Islet precursor cell (in vitro differentiated cells): ENCODE measurements at regions not wholly inside any gene's neighbourhood (a gene's known extent, or its start where the extent isn't known, plus 50 kb on each side); places are given as distances from the start of the nearest gene placed in this dataset.
"Not testable (repeated sequence)": the region's sequence is repeated elsewhere in the genome, so short reads cannot be mapped to it uniquely, and the experiment has no call there.

Experiments
- DNase-seq: peaks from one replicate; pipeline ENCODE4 v3.0.0-alpha.2; 2018

DNA sequence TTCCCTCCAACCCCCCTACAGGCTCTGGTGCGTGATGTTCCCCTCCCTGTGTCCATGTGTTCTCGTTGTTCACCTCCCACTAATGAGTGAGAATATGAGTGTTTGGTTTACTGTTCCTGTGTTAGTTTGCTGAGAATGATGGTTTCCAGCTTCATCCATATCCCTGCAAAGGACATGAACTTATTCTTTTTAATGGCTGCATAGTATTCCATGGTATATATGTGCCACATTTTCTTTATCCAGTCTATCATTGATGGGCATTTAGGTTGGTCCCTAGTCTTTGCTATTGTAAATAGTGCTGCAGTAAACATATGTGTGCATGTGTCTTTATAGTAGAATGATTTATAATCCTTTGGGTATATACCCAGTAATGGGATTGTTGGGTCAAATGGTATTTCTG, 175.5 kb upstream of the DTNA start:
- not testable (repeated sequence) for DNase-seq

DNA sequence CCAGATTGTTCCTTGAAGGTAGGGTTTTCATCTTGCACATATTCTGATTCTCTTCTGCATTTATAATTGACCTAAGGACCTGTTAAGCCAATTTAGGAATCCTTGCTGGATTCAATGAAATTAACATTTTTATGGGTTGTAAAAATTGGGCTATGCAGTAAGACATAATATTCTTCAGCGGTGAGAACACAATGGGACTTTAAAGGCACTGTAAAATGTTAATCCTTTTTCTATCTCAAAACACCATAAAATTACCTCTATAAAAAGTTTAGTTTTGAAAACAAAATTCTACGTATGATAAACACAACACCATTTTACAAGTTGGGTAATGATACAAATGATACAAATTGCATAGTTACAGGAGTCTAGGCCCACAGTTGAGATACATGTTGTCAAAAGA, 169.2 kb upstream of the DTNA start:
- no peak for DNase-seq

DNA sequence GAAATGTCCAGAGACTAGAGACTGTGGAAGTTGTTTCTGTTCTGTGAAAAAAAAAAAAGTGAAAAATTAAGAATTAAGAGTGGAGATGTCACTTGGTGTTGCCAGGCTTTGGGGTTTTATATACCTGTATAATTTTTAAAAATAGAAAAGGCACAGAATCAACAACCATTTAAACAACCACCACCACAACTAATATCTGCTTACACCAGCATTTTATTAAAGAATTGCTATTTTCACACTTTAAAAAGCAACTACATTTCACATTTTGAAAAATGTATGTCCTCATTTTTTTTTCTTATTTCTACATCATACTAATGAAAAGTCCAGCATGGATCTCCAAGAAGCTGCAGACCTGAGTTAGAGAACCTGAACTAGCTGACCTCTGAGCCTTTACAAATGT, 167.5 kb upstream of the DTNA start:
- DNase-seq = no peak

DNA sequence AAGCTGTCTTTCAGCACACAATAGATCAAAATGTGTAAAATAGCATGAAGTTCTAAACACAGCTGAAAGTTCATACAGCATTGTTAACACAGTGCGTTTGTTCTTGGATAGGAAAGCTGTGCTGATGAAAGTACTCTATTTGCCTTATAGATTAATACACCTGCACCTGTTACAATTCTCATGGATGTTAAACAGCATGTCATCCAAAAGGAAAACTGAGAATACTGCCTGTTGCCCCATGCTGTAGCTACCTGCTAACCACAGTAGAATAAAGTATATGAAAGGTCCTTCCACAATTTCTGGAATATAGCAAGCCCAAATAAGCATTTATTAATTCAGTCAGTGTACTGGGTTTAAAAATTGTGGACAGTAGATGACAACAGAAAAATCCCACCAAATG, 166.7 kb upstream of the DTNA start:
- no peak for DNase-seq

DNA sequence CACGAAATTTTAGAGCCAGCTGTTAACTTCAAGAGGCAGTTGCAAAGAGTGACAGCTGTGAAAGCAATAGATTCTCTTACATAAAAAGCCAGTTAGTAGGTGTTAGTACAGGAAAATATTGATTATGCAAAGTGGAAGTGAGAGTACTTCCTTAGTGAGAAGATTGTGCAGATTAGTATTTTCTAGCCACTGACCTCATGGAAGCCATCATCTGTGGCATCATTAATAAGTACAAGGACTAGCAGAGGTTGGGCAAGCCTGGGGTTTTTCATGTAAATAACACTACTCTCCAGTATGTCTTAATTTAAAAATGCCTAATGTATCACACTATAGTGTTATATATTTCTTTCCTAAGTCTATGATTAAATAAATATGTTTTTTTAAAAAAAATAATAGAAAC, 166.2 kb upstream of the DTNA start:
- no peak for DNase-seq

DNA sequence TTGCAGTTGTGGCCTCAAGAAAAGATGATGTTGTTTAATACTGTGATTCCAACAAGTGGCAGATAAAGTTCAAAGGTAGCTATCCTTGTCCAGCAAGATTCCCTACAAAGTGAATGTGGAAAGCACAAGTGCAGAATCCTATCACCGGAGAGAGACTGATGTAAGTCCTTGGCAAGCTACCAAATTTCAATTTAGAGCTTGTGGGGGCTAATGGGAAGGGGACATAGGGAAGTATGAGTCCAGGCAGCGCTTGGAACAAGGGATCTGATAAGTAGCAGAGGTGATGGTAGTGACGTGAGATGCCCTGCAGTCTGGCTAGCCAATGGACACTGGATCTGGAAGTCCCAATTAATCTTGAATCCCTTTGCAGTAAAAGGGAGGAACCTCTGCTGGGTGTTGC, 165.2 kb upstream of the DTNA start:
- DNase-seq = no peak

DNA sequence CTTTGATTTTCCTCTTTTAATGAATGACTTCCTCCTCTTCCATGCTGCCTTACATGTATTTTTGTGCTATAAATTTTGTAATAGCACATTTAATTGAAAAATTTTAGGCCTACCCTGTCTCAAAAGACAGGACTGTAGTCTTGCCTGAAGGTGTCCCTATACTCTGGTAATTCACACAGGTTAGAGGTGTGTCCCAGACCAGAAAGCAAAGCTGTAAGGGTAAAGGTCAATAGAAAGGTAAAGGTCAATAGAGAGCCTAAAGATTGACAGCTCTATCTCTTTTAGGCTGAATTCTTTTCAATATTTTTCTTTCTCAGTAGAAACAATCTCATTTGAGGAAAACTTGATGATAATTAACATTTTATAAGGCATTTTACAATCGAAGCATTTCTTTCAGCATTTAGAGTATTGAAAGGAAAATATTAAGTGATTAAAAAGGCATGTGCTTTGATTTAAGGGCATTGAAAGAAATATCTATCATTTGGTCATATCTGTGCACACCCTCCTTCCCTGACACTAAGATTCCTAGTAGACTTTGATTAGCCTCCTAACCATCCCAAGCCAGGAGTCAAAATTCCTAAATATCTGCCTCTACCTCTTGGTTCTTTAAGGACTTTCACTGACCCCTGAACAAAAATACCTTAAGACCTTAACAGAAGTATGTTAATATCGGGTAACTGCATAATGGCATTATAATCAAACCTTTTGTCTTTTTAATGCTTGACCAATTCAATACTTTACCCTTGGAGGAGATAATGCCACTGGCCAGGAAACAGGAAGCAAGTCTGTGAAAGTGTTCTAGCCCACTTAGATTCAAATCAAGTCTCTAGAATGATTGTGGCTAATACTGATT, 161.8 kb upstream of the DTNA start:
- no peak for DNase-seq

DNA sequence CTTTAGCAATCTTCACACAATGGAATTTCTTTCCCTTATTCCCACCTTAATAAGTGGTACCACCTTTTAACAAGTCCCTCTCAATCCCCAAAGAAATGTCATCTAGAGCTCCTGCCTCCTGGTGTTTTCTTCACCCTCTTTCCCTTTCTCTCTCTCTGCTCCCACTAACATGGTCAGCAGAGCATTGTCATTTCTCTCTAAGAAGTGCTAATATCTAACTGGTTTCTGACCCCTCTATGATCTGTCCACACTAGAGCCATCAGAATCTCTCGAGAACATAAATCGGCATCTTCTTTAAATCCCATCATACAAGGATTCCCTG, 161.2 kb upstream of the DTNA start:
- no peak for DNase-seq

DNA sequence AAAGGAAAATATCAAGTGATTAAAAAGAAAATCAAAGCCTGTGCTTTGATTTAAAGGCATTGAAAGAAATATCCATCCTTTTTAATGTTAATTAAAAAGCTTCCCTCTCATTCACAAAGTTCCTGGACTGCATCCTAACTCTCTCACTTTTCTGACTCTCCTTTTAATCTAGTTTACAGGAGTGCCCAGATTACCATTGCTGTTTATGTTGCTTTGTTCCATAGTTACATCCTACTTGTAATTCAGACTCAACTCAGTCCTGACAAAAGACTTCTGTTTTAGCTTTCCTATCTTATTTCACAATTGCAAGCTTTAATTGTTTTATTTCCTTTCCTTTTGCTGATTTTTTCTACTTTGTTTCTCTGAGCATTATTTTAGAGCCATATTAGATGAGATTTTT, 160.7 kb upstream of the DTNA start:
- DNase-seq = no peak

DNA sequence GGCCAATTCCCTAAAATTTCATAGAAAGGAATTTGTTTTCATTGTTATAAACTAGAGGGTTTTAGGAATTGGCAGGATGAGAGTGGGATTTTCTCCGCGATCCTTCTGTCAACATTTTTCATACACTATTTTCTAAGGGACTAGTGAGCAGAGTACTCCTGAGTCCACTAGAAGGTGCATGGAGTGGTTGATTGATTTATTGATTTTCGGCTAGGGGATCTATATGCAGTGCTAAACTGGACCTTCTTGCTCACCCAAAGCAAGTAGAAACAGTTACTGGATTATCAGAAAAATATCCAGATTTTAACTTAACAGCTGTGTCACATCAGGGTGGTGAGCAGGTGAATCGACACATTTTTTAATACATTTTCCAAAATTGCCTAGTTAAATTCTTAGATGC, 159.9 kb upstream of the DTNA start:
- DNase-seq = no peak

DNA sequence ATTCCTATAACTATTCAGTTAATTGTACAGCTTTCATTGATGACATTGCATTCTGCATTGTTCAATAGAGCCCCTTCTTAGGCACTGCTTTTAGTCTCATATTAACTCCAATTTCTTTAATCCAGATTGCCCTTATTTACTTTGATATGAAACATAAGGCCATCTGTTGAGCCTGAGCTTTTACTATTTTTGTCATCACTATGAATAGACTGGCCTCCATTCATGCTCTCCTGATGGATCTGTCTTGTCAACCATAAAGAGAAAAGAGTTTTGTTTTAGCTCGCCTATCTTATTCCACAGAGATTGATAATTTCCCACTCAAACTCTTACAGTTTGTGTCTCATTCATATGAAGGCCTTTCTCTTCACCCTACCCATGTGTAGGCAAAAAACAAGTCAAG, 159.2 kb upstream of the DTNA start:
- DNase-seq = no peak

DNA sequence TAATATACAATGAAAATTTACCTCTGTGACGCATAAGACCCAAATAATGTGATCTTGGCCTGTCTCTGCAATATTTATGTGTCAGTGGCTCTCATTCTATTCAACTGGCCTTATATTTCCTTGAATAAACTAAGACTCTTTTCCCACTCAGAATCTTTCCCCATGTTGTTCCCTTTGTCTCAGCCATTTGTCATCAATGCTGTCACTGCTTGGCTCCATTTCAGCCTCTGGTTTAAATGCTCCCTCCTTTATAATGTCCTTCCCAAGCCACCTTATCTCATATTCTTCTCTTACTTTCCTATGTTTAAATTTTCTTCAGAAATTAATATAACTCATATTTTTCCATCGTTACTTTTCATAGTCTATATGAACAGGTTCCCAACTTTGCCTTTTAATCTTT, 158.3 kb upstream of the DTNA start:
- DNase-seq = no peak

DNA sequence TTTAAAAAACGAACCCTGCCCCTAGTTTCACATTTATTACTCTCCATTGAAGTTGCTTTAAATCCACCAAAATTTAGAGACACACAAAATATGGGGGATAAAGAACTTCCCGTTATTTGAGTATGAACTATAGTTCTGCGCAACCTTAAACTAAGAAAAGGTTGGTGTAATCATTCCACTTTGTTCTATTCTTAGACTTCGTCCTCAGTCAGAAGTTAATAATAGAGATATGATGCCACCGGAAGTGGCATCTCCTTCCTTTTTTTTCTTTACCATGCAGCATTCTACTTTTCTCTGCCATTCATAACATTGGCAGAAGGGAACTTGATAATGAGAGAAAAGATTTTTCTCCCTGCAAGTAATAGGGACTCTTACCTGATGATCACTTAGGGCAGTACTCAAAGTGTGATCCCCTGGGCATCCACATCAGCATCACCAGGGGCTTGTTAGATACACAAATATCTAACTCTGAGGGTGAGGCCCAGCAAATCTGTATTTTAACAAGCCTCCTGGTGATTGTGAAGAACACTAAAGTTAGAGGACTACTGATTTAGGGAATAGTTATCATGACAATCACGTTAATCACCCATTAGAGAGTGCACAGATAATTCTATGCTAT, 147.7 kb upstream of the DTNA start:
- DNase-seq = no peak

DNA sequence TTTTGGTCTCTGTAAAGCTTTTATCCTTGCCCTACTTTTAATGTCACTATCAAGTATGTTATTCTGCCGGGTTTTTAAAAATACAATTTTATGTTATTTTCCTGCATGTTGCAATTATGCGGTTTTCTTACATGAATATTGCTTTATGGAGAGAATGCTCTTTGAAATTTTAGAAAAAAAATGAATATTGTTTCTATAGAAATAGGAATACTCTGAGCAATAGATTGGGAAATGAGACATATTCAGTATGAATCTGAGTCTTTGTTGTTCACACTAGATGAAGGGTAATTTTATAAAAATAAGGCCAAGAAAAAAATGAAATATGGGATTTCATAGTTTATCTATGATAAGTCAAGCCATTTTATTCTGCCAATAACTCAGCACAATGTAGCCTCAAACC, 142.2 kb upstream of the DTNA start:
- DNase-seq = no peak

DNA sequence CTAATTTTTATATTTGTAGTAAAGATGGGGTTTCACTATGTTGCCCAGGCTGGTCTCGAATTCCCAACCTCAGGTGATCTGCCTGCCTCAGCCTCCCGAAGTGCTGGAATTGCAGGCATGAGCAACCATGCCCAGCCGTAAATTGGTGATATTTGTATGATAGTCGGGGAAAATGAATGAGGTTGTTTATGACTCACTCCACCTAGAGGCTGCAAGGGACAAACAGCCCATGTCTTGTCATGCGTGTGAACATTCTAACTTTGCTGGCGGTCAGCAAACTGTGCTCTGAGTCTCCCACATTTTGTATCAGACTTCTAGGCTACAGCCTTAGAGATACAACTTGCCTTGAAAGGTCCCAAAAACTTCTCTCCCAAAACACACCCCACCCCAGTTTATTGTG, 133.5 kb upstream of the DTNA start:
- DNase-seq = no peak

DNA sequence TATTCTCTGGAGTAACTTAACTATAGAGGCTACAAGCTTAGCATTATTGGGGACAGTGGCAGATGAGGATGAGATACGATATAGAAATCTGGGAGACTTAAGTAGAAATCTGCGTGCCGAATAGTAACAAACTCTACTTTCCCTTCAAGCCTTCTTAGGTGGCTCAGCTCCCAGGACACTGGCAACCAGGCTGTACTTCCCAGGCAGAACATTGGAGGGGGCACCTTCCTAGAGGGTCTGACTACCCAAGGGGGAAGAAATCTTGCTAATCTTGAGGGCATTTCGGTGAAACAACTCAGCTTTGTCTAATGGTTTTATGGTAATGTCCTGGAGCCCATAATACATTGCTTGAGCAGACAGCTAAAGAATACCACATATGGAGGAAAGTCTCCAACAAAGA, 126.2 kb upstream of the DTNA start:
- no peak for DNase-seq

DNA sequence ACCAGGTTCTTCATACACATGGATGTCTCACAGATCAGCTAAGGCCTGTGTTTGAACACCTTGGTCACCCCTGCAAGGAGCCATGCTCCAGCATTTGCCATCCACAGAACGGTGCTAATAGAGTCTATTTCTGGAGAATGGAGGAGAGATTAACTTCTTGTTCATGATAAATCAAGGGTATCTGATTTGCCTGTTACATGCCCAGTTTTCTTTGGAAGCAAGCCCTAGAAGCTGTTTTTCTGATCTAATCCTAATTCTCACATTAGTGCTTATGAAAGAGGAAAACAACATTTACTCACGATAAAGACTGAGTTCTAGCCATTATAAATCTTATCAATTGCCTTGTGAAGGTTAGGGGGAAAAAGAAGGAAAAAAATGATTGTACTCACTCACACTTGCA, 119.6 kb upstream of the DTNA start:
- DNase-seq = no peak

DNA sequence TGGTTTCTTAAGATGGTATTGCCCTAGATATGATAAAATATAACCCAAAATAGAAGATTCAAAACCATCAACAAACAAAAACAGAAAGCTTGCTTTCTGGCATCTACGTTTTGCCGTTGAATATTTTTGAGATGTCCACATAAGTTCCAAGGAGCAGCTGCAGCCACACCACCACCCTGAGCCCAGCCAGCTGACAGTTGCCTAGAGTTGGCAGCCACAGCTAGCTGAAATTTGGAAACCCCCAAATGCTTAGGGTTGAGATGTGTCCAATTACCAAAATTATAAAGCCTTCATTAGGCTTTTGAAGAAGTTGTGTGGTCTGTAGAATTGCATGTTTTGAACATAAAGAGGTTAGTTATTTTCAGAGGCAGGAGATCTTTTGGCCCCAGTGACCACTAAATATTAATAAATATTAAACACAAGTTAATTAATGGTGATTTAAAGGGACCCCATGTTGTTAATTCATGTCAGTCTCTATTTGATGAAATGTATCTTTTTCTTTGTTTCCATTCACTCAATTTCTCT, 118.1 kb upstream of the DTNA start:
- DNase-seq = no peak

DNA sequence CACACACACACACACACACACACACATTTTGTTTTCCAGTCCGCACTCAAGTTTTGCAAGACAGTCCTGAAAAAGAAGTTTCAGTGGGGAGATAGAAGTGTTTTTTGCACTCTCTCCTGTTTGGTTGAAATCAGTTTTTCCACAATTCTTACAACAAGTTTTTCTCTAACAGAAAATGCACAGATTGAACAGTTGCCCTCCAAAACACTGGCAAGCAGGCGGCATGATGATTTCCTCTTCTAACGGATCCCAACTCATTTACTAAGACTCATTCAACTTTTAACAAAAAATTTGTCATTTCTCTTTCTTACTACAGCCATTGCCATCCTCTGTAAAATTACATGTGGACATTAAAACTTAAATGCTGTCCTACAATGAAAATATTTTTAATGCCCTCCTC, 117.6 kb upstream of the DTNA start:
- DNase-seq = no peak

DNA sequence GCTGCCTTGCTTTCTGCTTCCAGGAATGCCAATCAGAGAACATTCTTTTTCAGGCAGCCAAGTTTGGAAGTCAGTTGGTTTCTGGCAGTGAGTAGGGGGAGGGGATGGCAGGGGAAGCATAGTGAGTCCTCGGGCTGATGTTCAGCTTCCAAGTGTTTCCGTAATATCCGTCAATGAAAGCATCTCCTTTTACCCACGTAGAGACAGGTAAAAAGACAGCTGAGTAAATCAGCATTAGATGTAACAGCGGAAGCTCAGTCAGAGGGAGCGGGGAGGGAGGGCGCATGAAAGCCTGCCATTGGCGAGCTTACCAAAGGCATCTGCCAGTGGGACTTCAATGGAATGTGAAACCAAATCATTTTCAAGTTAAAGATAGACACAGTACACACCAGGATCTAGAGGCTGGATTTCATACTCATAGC, 117.1 kb upstream of the DTNA start:
- peak; percentile 88 for DNase-seq

DNA sequence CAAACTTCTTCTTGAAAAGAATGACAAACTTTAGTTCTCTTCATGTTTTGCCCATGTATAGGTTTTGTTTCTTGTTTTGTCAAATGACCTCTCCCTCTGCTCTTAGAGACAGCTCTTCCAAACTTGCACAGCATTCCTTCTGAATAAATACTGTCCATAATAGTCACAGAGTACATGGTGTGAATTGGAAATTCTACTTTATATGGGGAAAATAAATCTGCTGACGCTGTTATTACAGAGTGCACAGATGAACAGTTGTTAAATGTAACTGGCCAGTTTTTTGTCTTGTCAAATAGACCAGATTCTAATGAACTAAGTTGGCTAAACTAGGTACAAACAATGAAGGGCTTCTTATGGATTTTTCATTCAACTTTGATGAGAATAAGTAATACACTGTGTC, 115.8 kb upstream of the DTNA start:
- no peak for DNase-seq

DNA sequence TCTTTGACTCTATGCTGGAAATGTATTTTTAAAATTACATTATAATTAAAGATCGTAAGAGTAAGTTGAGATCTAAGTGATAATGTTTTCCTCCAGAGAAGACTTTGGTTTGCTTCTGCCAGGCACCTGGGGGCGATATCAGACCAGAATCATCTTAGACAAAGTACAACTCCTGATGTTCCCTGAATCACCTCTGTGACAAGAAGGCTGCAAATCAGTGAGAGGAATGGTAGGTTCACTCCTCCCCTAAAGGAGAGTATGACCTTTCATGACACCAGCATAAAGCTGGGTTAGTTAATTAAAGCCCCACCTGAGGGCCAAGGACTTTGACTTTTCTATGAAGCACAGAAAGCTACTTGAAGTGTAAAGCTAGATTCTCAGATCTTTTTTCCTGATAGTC, 114.4 kb upstream of the DTNA start:
- DNase-seq = peak; percentile 59

DNA sequence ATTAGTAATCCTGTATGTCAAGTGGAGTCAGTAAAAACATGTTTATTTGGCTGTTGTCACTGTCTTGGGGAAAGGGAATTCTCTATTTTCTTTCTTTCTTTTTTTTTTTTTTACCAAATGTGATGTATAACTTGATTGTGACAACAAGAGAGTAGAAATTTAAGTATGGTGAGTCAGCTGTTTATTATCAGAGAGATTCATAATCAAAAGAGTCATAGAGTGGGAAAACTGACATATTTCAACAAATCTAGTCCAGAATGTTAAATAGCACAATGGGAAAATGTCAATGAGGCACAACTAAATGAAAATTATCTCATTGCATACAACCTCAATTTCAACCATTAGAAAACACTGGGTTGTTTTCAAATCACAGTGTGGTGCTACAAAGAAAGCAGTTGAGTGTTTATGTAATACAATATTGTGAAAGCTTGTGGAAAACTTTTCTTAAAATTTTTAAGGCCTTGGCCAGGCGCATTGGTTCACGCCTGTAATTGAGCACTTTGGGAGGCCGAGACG, 111.9 kb upstream of the DTNA start:
- no peak for DNase-seq

DNA sequence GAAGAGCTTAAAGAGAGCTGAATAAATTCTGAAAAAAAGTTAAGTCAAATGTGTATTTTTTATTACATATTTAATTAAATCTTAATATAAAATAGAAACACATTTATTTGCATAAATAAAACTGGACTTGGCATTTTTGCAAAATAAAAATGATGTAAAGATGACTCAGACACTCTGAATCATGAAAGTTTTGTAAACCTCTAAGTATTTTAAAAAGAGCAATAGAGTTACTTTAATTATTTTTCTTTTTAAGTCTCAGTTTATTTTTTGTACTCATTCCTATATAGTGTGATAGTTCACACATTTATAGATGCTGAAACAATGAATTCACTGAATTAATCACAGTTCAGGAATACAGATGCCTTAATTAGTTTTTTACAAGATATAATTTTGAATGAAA, 109.9 kb upstream of the DTNA start:
- DNase-seq = no peak
